Subcutaneous abdominal adipose tissue (tissue), 5 donors: ENCODE measurements at regions not wholly inside any gene's neighbourhood (a gene's known extent, or its start where the extent isn't known, plus 50 kb on each side); places are given as distances from the start of the nearest gene placed in this dataset.
"Not testable (repeated sequence)": the region's sequence is repeated elsewhere in the genome, so short reads cannot be mapped to it uniquely, and the experiment has no call there.

ENCODE experiments used
- H3K27ac ChIP-seq: one replicate; pipeline ENCODE4 v1.7.0; 2013; ENCODE audit warnings: low read depth, mild to moderate bottlenecking, inconsistent platforms, low read length, moderate library complexity
- H3K27me3 ChIP-seq, 5 donors: one replicate each; pipeline ENCODE4 v1.7.0; 2013; ENCODE audit warnings: low read length in 5 of 5, inconsistent platforms in 1 of 5; ENCODE audit not compliant: control insufficient read depth in 5 of 5, insufficient read depth in 4 of 5
- H3K36me3 ChIP-seq, 5 donors: one replicate each; pipeline ENCODE4 v1.7.0; 2013; ENCODE audit warnings: low read length in 5 of 5; ENCODE audit not compliant: control insufficient read depth in 5 of 5, insufficient read depth in 5 of 5
- H3K4me1 ChIP-seq, 5 donors: one replicate each; pipeline ENCODE4 v1.7.0; 2013; ENCODE audit warnings: low read length in 5 of 5, mild to moderate bottlenecking in 3 of 5, moderate library complexity in 1 of 5; ENCODE audit not compliant: control insufficient read depth in 5 of 5, insufficient read depth in 5 of 5
- H3K4me3 ChIP-seq, 5 donors: one replicate each; pipeline ENCODE4 v1.7.0; 2013; ENCODE audit warnings: low read length in 5 of 5, low read depth in 1 of 5
- H3K9ac ChIP-seq, 5 donors: one replicate each; pipeline ENCODE4 v1.7.0; 2013; ENCODE audit warnings: low read length in 5 of 5, mild to moderate bottlenecking in 4 of 5, moderate library complexity in 3 of 5
- H3K9me3 ChIP-seq, 5 donors: one replicate each; pipeline ENCODE4 v1.7.0; 2013; ENCODE audit warnings: low read length in 5 of 5; ENCODE audit not compliant: control insufficient read depth in 5 of 5
- donor health status: healthy.
- donor health status: healthy.
- donor health status: healthy.
- donor health status: healthy.
- donor health status: healthy.

DNA sequence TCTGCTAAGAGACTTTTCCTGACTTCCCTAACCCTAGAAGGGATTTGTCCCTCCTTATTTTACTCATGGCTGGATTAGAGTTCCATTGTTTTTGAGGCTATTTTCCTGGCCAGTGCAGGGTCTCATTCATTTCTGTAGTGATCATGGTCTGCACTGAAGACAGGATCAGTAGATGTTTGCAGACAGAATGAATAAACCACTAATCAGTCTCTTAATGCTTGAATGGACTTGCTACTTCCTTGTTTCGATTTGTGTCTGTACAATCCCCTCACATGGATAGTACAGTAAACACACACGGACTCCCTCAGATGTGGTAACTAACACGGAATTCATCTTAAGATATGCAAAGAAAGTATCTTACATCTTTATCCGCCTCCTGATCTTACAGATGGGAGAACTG lies 102.6 kb upstream of the PRB2 start:
- Histone ChIP-seq H3K9ac (no peak overlapping the region), H3K4me3 (no peak overlapping the region), H3K4me1 (peaks cover 0 to 10% (median 7%) of the 10 kb centered on the region in 5 donors), H3K36me3 (no peaks in the 10 kb centered on the region), H3K27ac (no peak overlapping the region), H3K9me3 (no peaks in the 10 kb centered on the region), H3K27me3 (no peaks in the 10 kb centered on the region)

DNA sequence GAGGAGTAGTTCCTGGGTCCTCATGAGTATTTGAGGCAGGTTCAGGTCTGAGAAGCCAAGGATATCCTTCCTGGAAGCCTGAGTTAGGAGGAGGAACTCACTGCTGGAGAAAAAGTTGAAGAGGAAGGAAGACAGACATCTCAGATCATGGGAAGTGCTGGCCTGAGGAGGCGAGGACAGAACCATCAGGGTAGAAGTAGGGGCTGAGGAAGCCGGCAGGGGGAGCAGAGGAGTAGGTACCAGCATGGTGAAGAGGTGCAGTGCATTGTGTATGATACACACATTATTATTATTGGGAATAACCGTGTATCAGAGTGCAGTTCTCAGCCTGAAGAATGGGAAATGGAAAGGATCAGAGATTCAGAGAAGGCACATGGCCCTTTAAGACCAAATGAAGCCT lies 103.2 kb upstream of the PRB2 start:
- not testable (repeated sequence) for H3K4me3 ChIP-seq, H3K36me3 ChIP-seq, H3K9me3 ChIP-seq, H3K27me3 ChIP-seq, H3K4me1 ChIP-seq, H3K27ac ChIP-seq, H3K9ac ChIP-seq

DNA sequence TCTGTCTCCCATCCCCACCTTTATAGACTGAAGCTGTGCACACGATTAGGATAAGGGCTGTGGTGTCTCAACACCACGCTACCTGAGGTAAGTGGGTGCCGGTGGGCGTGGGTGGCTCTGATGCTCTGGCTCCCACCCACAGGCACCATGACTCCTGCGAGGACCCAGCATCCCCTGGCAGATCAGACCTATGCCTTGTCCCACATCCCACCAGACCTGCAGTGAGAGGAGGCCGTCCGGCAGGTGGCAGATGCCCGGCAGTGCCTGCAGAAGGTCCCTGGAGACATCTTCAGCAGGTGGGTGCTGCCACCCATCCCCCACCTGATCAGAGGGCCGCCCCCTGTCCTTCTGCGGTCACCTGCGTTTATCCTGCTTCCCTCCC lies 104.4 kb upstream of the PRB2 start:
- Histone ChIP-seq H3K27ac (no peak overlapping the region), H3K27me3 (no peaks in the 10 kb centered on the region), H3K9ac (no peak overlapping the region), H3K36me3 (no peaks in the 10 kb centered on the region), H3K9me3 (no peaks in the 10 kb centered on the region), H3K4me1 (peaks cover 0 to 10% (median 7%) of the 10 kb centered on the region in 5 donors), H3K4me3 (no peak overlapping the region)

DNA sequence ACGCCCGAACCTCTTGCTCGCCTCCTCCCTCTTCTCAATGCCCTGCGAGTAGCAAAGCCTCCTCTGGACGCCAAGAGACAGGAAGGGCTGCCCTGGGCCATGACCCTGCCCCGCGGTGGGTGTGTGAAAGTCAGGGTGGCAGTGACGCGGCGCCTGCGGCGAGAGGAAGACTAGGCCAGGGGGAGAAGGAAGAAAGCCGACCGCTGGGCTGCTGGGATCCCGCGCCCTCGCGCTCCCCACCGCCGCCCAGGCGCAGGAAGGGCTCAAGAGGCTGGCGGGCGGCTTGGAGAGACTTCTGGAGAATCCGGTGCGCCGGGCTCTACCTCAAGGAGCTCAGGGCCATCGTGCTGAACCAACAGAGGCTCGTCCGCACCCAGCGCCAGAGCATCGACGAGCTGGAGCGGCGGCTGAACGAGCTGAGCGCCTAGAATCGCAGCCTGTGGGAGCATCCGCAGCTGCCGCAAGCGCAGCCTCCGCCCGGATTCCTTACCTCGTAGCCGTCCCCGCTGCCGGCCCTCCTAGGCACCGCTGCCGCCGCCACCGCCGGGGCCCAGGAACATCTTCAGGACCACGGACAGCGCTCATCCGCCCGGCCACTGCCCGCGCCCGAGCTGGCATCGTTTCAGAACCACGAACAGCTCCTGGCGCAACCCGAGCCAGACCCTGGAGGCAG lies 105.0 kb upstream of the PRB2 start:
- peaks cover 0 to 10% (median 7%) of the 10 kb centered on the region in 5 donors for H3K4me1 ChIP-seq
- H3K9me3 ChIP-seq = no peaks in the 10 kb centered on the region
- no peaks in the 10 kb centered on the region for H3K36me3 ChIP-seq
- H3K27ac ChIP-seq = no peak overlapping the region
- no peaks in the 10 kb centered on the region for H3K27me3 ChIP-seq
- no peak overlapping the region for H3K4me3 ChIP-seq
- no peak overlapping the region for H3K9ac ChIP-seq

DNA sequence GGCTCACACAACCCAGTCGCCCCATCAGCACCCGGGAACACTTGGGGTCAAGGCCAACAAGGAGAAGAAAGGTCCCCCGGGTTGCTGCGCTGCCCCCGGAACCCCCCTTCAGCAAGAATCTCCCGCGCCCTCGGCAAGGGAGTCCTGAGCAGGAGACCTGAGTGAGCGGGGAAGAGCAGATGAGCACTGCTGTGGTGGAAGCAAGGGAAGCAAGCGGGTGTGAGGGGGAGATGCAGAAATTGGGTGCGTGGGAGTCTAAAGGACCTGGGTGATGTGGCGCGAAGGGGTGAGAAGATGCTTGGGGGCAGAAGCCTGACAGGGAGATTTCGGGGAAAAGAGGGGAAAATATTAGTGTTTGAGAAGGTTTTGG lies 105.5 kb upstream of the PRB2 start:
- H3K27ac ChIP-seq = no peak overlapping the region
- H3K27me3 ChIP-seq = no peaks in the 10 kb centered on the region
- peaks cover 0 to 10% (median 7%) of the 10 kb centered on the region in 5 donors for H3K4me1 ChIP-seq
- H3K9me3 ChIP-seq = no peaks in the 10 kb centered on the region
- H3K9ac ChIP-seq = no peak overlapping the region
- H3K4me3 ChIP-seq = no peak overlapping the region
- H3K36me3 ChIP-seq = no peaks in the 10 kb centered on the region

DNA sequence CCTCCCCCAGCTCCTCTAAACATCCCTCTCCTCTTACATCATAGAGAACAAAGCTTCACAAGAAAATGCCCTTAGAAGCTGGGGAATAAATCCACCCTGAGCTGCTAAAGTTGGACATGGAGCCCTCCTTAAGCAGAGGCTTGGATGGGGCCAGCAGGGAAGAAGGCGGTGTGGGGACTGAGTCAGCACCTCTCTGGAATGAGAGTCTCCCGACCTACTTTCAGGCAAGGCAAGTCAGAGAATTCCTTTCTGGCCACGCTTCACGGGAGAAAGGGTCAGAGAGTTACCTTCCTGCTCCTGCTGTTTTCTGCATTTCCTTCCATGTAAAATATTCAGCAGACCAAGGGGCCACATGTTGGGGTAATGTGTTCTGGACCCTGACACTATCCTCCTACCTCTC lies 113.3 kb upstream of the PRB2 start:
- no peak overlapping the region for H3K4me3 ChIP-seq
- no peaks in the 10 kb centered on the region for H3K27me3 ChIP-seq
- no peaks in the 10 kb centered on the region for H3K36me3 ChIP-seq
- no peak overlapping the region for H3K27ac ChIP-seq
- H3K9ac ChIP-seq = no peak overlapping the region
- no peaks in the 10 kb centered on the region for H3K9me3 ChIP-seq
- H3K4me1 ChIP-seq = no peaks in the 10 kb centered on the region

DNA sequence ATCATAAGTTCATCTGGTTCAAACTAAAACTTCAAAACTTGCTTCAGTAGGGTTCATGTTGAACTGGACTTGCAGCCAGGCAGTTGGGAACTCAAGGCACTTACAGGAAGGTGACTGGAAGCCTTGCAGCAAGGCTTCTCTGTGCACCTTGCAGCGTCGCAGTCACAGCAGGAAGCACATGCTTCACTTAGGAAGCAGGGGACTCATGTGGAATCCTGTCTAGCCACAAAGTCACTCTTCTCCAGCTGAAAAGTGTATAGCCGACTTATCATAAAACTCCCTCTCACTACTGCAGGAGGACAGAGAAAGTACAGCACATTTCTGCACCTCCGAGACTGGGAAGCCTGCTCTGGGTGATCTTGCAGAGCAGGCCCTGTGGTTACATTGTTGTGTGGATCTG lies 114.0 kb upstream of the PRB2 start:
- Histone ChIP-seq H3K27ac (no peak overlapping the region), H3K4me1 (no peaks in the 10 kb centered on the region), H3K9me3 (no peaks in the 10 kb centered on the region), H3K9ac (no peak overlapping the region), H3K36me3 (no peaks in the 10 kb centered on the region), H3K4me3 (no peak overlapping the region), H3K27me3 (no peaks in the 10 kb centered on the region)

DNA sequence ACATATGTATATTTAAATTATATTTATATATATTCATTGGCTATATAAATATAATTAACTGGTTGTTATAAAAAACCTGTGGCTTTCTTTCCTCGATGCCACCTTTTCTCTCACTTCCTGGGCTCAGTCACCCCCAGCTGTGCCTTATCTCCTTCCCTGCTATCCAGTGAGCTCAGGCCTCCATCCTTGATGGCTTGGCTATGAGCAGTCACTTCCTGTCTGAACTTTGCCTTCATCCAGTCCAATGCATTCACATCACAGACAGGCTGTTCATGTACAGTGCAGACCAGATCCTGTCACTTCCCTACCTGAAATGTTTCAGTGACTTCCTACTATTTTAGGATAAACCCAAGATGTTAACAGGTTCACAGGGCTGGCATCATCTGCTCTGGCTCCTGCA lies 115.3 kb upstream of the PRB2 start:
- H3K36me3 ChIP-seq = no peaks in the 10 kb centered on the region
- H3K9ac ChIP-seq = no peak overlapping the region
- H3K4me3 ChIP-seq = no peak overlapping the region
- no peaks in the 10 kb centered on the region for H3K9me3 ChIP-seq
- H3K27me3 ChIP-seq = no peaks in the 10 kb centered on the region
- H3K27ac ChIP-seq = no peak overlapping the region
- no peaks in the 10 kb centered on the region for H3K4me1 ChIP-seq

DNA sequence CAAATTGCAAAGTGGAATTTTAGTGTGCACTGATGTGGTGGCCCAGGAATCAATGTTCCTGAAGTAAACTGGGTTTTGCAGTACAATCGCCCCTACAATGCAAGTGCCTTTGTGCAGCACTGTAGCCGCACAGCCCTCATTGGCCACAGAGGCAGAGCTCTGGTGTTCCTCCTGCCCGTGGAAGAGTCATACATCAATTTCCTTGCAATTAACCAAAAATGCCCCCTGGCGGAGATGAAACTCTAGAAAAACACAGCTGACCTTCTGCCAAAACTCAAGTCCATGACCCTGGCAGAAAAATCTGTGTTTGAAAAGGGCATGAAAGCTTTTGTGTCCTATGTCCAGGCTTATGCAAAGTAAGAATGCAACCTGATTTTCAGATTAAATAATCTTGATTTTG lies 117.9 kb upstream of the PRB2 start:
- no peak overlapping the region for H3K4me3 ChIP-seq
- no peaks in the 10 kb centered on the region for H3K9me3 ChIP-seq
- H3K27ac ChIP-seq = no peak overlapping the region
- no peaks in the 10 kb centered on the region for H3K27me3 ChIP-seq
- H3K4me1 ChIP-seq = no peaks in the 10 kb centered on the region
- no peak overlapping the region for H3K9ac ChIP-seq
- no peaks in the 10 kb centered on the region for H3K36me3 ChIP-seq

DNA sequence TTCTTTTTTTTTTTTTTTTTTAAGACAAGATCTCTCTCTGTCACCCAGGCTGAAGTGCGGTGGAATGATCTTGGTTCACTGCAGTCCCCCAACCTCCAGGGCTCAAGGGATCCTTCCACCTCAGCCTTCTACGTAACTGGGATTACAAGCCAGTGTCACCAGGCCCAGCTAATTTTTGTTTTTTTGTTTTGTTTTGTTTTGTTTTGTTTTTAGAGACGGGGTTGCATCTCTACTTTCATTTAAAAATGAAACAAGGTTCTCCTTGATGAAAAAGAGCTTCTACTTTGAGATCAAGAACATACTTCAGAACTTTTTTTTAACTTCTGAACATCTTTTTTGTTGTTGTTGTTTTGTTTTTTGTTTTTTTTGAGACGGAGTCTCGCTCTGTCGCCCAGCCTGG lies 121.7 kb upstream of the PRB2 start:
- no peaks in the 10 kb centered on the region for H3K9me3 ChIP-seq
- H3K9ac ChIP-seq = no peak overlapping the region
- no peaks in the 10 kb centered on the region for H3K4me1 ChIP-seq
- H3K4me3 ChIP-seq = no peak overlapping the region
- H3K36me3 ChIP-seq = no peaks in the 10 kb centered on the region
- no peak overlapping the region for H3K27ac ChIP-seq
- no peaks in the 10 kb centered on the region for H3K27me3 ChIP-seq

DNA sequence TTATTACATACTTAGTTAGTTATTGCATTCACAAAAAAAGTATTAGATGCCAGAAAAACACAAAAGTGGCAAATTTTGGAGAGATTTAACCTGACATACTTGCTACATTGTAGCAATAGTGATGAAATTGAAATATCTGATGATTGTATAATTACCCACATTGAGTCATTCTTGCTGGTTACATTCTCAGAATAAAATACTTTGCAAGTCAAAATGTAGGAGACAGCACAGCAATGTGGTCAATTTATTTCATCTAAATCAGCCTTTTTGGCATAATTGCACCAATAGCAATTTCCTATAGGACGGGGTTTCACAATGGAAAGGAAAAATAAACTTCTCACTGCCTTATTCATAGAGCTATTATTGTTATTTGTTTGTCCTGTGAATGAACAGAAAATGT lies 125.0 kb upstream of the ETV6 start:
- Histone ChIP-seq H3K4me3 (no peak overlapping the region), H3K36me3 (no peaks in the 10 kb centered on the region), H3K27me3 (no peaks in the 10 kb centered on the region), H3K9ac (no peak overlapping the region), H3K4me1 (no peaks in the 10 kb centered on the region), H3K9me3 (no peaks in the 10 kb centered on the region), H3K27ac (no peak overlapping the region)
